IMR-90 (cell line): ENCODE measurements at regions not wholly inside any gene's neighbourhood (a gene's known extent, or its start where the extent isn't known, plus 50 kb on each side); places are given as distances from the start of the nearest gene placed in this dataset.

Experiments used
- ATAC-seq: fragments of 200-7000 bp; cut with Tn5 transposase; 2 replicates; pipeline ENCODE4 v1.9.1; 2020; ENCODE audit warnings: low read depth, mild to moderate bottlenecking, moderate library complexity
- BruUV-seq: library from RNA; stranded (reverse); fragments of 400-500 nt; replicated peaks from 2 replicates; lab custom pipeline; 2021; lab: Mats Ljungman, UMichigan
- CTCF ChIA-PET: fragments of 300-600 bp; formaldehyde crosslinking; extraction: SDS; loops from one replicate; lab custom pipeline; 2021; ENCODE audit warnings: antibody characterized with exemption; lab: Yijun Ruan, JAX
- POLR2A ChIA-PET: fragments of 300-600 bp; sonication (Branson Sonifier 250); formaldehyde crosslinking; loops from one replicate; lab custom pipeline; 2022; ENCODE audit warnings: antibody characterized with exemption; ENCODE audit not compliant: unreplicated experiment; lab: Charles Lee
- DNase-seq: peaks from one replicate; pipeline ENCODE4 v3.0.0; 2013
- H2AFZ ChIP-seq: replicated peaks from 2 replicates; pipeline ENCODE3; 2013; ENCODE audit warnings: low read length, mild to moderate bottlenecking; ENCODE audit not compliant: poor library complexity
- H2AK5ac ChIP-seq: 2 replicates; pipeline ENCODE4 v1.6.1; 2013; ENCODE audit warnings: low read depth, low read length, inconsistent platforms
- H2AK9ac ChIP-seq: replicated peaks from 2 replicates; pipeline ENCODE3; 2013; ENCODE audit warnings: mild to moderate bottlenecking, low read depth, low read length, moderate library complexity; ENCODE audit not compliant: poor library complexity
- H2BK120ac ChIP-seq: 2 replicates; pipeline ENCODE4 v1.6.1; 2013; ENCODE audit warnings: low read depth, low read length, inconsistent platforms
- H2BK15ac ChIP-seq: 3 replicates; pipeline ENCODE4 v1.6.1; 2013; ENCODE audit warnings: low read depth, low read length, inconsistent platforms
- H2BK20ac ChIP-seq: 2 replicates; pipeline ENCODE4 v1.6.1; 2013; ENCODE audit warnings: low read depth, mild to moderate bottlenecking, inconsistent platforms, low read length, moderate library complexity
- H2BK5ac ChIP-seq: 2 replicates; pipeline ENCODE4 v1.6.1; 2013; ENCODE audit warnings: mild to moderate bottlenecking, low read depth, low read length, inconsistent platforms; ENCODE audit not compliant: poor library complexity, severe bottlenecking
- H3K14ac ChIP-seq: replicated peaks from 2 replicates; pipeline ENCODE4 v1.6.1; 2013; ENCODE audit warnings: low read depth, low read length, inconsistent platforms
- H3K18ac ChIP-seq: 2 replicates; pipeline ENCODE4 v1.6.1; 2013; ENCODE audit warnings: low read depth, low read length, control low read depth
- H3K23ac ChIP-seq: 2 replicates; pipeline ENCODE4 v1.6.1; 2013; ENCODE audit warnings: low read depth, low read length, inconsistent platforms
- H3K27ac ChIP-seq: 2 replicates; pipeline ENCODE4 v1.5.1; 2013; ENCODE audit warnings: mild to moderate bottlenecking, control low read depth, low read length; ENCODE audit not compliant: insufficient read depth
- H3K27me3 ChIP-seq: 2 replicates; pipeline ENCODE4 v1.6.1; 2013; ENCODE audit warnings: low read length; ENCODE audit not compliant: control insufficient read depth, insufficient read depth
- H3K36me3 ChIP-seq: 2 replicates; pipeline ENCODE4 v1.6.1; 2013; ENCODE audit warnings: low read length, mixed read lengths; ENCODE audit not compliant: control insufficient read depth, insufficient read depth
- H3K4ac ChIP-seq: 2 replicates; pipeline ENCODE4 v1.6.1; 2013; ENCODE audit warnings: low read depth, low read length, inconsistent platforms
- H3K4me1 ChIP-seq: 2 replicates; pipeline ENCODE4 v1.6.1; 2013; ENCODE audit warnings: low read length, mixed read lengths; ENCODE audit not compliant: control insufficient read depth, insufficient read depth
- H3K4me2 ChIP-seq: 2 replicates; pipeline ENCODE4 v1.6.1; 2013; ENCODE audit warnings: low read depth, mild to moderate bottlenecking, control low read depth, low read length, moderate library complexity
- H3K4me3 ChIP-seq: 2 replicates; pipeline ENCODE4 v1.5.1; 2013; ENCODE audit warnings: low read depth, mild to moderate bottlenecking, control low read depth, low read length, moderate library complexity; ENCODE audit not compliant: insufficient read depth
- H3K56ac ChIP-seq: 2 replicates; pipeline ENCODE4 v1.6.1; 2013; ENCODE audit warnings: low read length, inconsistent platforms; ENCODE audit not compliant: insufficient read depth; ENCODE audit errors: extremely low read depth
- H3K79me1 ChIP-seq, 2 experiments: 2 replicates each; pipeline ENCODE4 v1.6.1; 2013; ENCODE audit warnings: low read length in 2 of 2, inconsistent platforms in 1 of 2, low read depth in 1 of 2
- H3K9ac ChIP-seq: 2 replicates; pipeline ENCODE4 v1.6.1; 2013; ENCODE audit warnings: low read depth, low read length, control low read depth
- H3K9me1 ChIP-seq: 2 replicates; pipeline ENCODE4 v1.6.1; 2013; ENCODE audit warnings: low read length, inconsistent platforms; ENCODE audit not compliant: insufficient read depth
- H3K9me3 ChIP-seq: 2 replicates; pipeline ENCODE4 v1.6.1; 2013; ENCODE audit warnings: low read length; ENCODE audit not compliant: control insufficient read depth, insufficient read depth
- H4K20me1 ChIP-seq: 2 replicates; pipeline ENCODE4 v1.6.1; 2013; ENCODE audit warnings: low read length, inconsistent platforms; ENCODE audit not compliant: insufficient read depth
- H4K5ac ChIP-seq: 2 replicates; pipeline ENCODE4 v1.6.1; 2013; ENCODE audit warnings: mild to moderate bottlenecking, low read depth, low read length, control low read depth
- H4K8ac ChIP-seq, 2 experiments: 2 replicates each; pipeline ENCODE4 v1.6.1; 2013; ENCODE audit warnings: low read depth in 2 of 2, low read length in 2 of 2, control low read depth in 1 of 2, inconsistent platforms in 1 of 2
- H4K91ac ChIP-seq: 2 replicates; pipeline ENCODE4 v1.6.1; 2013; ENCODE audit warnings: low read depth, low read length, inconsistent platforms; ENCODE audit not compliant: insufficient read depth
- BHLHE40 ChIP-seq: fragments of 150-350 bp; IDR thresholded peaks from 2 replicates; pipeline ENCODE4 v1.6.1; 2016; ENCODE audit warnings: mild to moderate bottlenecking, low read depth, low read length
- CEBPB ChIP-seq: IDR thresholded peaks from 2 replicates; pipeline ENCODE4 v1.6.1; 2012; ENCODE audit warnings: low read depth, low read length, improper control_type of control experiment
- CHD1 ChIP-seq: IDR thresholded peaks from 2 replicates; pipeline ENCODE4 v1.6.1; 2012; ENCODE audit warnings: low read depth, low read length, improper control_type of control experiment
- ELK1 ChIP-seq: fragments of 150-350 bp; IDR thresholded peaks from 2 replicates; pipeline ENCODE4 v1.6.1; 2016; ENCODE audit warnings: low read depth, mild to moderate bottlenecking, low read length, moderate library complexity, borderline replicate concordance
- FOS ChIP-seq: fragments of 150-350 bp; IDR thresholded peaks from 2 replicates; pipeline ENCODE4 v1.6.1; 2016; ENCODE audit warnings: low read depth, low read length
- MAZ ChIP-seq: IDR thresholded peaks from 2 replicates; pipeline ENCODE4 v1.6.1; 2012; ENCODE audit warnings: low read depth, mild to moderate bottlenecking, low read length, improper control_type of control experiment, moderate library complexity, borderline replicate concordance
- NFE2L2 ChIP-seq: fragments of 150-350 bp; IDR thresholded peaks from 2 replicates; pipeline ENCODE4 v1.6.1; 2016; ENCODE audit warnings: low read depth, mild to moderate bottlenecking, low read length
- POLR2A ChIP-seq: IDR thresholded peaks from 2 replicates; pipeline ENCODE4 v1.6.1; 2012; ENCODE audit warnings: mild to moderate bottlenecking, low read depth, low read length
- RAD21 ChIP-seq: IDR thresholded peaks from 2 replicates; pipeline ENCODE4 v1.6.1; 2012; ENCODE audit warnings: low read length, improper control_type of control experiment
- RCOR1 ChIP-seq: IDR thresholded peaks from 2 replicates; pipeline ENCODE4 v1.6.1; 2012; ENCODE audit warnings: mild to moderate bottlenecking, low read length, improper control_type of control experiment; ENCODE audit not compliant: insufficient replicate concordance
- RFX5 ChIP-seq: IDR thresholded peaks from 2 replicates; pipeline ENCODE4 v1.8.0; 2012; ENCODE audit warnings: low read depth, mild to moderate bottlenecking, low read length, moderate library complexity
- USF2 ChIP-seq: fragments of 150-350 bp; IDR thresholded peaks from 2 replicates; pipeline ENCODE4 v1.6.1; 2017; ENCODE audit warnings: mild to moderate bottlenecking, antibody characterized with exemption, low read length, low read depth
- WGBS, 2 experiments: methylation state at CpG; one replicate each; pipeline versions ENCODE4 v1.1.5 to v1.1.7; 2013; ENCODE audit warnings: missing lambda C conversion rate in 2 of 2; ENCODE audit not compliant: insufficient read length in 1 of 2; ENCODE audit errors: extremely low coverage in 2 of 2; 5-methylcytosine and 5-hydroxymethylcytosine counted together
- dilution Hi-C: fragments of 300-500 bp; cut with HindIII; formaldehyde crosslinking; loops from one replicate; pipeline ENCODE4 v1.14.3; 2018; ENCODE audit warnings: low sequenced_read_pairs; ENCODE audit not compliant: unreplicated experiment
- in situ Hi-C: fragments of 300-500 bp; cut with MboI; formaldehyde crosslinking; loops from 3 replicates; pipeline ENCODE4 v1.14.3; 2019; ENCODE audit warnings: low sequenced_read_pairs, inconsistent platforms, mixed read lengths
- intact Hi-C: fragments of 100-400 bp; cut with micrococcal nuclease; formaldehyde crosslinking; loops from 2 replicates; pipeline ENCODE4 v1.10.0; 2022

GRCh38 chr6:113464960-113465359, 392.2 kb upstream of the MARCKS start:
- no peak overlapping the region for H3K27ac ChIP-seq

More at GRCh38 chr6:113464960-113465359, 392.2 kb upstream of the MARCKS start:
- Histone ChIP-seq H3K9me1 (peaks cover 7% of the 10 kb centered on the region; the same call in 1 of the 2 replicates), H2AFZ (no peak overlapping the region), H3K9me3 (no peaks in the 10 kb centered on the region), H3K4ac (peak overlapping the region; percentile 81; the same call in 1 of the 2 replicates), H3K36me3 (no peaks in the 10 kb centered on the region), H4K20me1 (no peaks in the 10 kb centered on the region), H3K56ac (no peak overlapping the region), H3K14ac (0 out of 2 replicates have a peak overlapping the region, but pooled peaks have one; percentile 76), H4K8ac (no peak overlapping the region; a peak in 1 of 4 replicates), H4K5ac (no peak overlapping the region), H3K9ac (no peak overlapping the region), H2BK20ac (peak overlapping the region; percentile 92; the same call in 1 of the 2 replicates), H2BK120ac (peak overlapping the region; percentile 88), H4K91ac (no peak overlapping the region), H3K23ac (peak overlapping the region; percentile 45; the same call in 1 of the 2 replicates), H2AK5ac (no peak overlapping the region), H2AK9ac (no peak overlapping the region), H3K4me2 (no peak overlapping the region), H3K18ac (0 out of 2 replicates have a peak overlapping the region, but pooled peaks have one; percentile 24), H3K79me1 (no peaks in the 10 kb centered on the region), H3K4me1 (peaks cover 4% of the 10 kb centered on the region; the same call in 1 of the 2 replicates), H2BK5ac (peak overlapping the region; percentile 47), H3K4me3 (no peak overlapping the region), H2BK15ac (peak overlapping the region; percentile 58; the same call in 1 of the 3 replicates), H3K27me3 (no peaks in the 10 kb centered on the region)
- ChIA-PET POLR2A (no interaction called here), CTCF (interaction anchor here (0.5 kb wide), 1 partner anchor 424 kb away, joined by 3 read pairs; no protein-coding TSS in a partner anchor)
- no peak for TF ChIP-seq RCOR1
- TF ChIP-seq RFX5: no peak
- TF ChIP-seq FOS: peak; percentile 62
- no peak for TF ChIP-seq CHD1
- TF ChIP-seq USF2: peak; percentile 85
- peak; percentile 79 for TF ChIP-seq BHLHE40
- TF ChIP-seq POLR2A: no peak
- no peak for TF ChIP-seq NFE2L2
- TF ChIP-seq MAZ: no peak
- peak; percentile 82 for TF ChIP-seq CEBPB
- no peak for TF ChIP-seq ELK1
- no peak for TF ChIP-seq RAD21
- no CpG with 5 or more reads among the region's 3 CpGs for WGBS, 2 experiments
- peak; percentile 84 for ATAC-seq
- dilution Hi-C loops: no loop called here
- intact Hi-C loops: no loop called here
- in situ Hi-C loops: no loop called here
- peak; percentile 85 for DNase-seq
- BruUV-seq: no TSS peak
